Non-pigmented ciliary epithelial cell (primary cell): ENCODE measurements at regions not wholly inside any gene's neighbourhood (a gene's known extent, or its start where the extent isn't known, plus 50 kb on each side); places are given as distances from the start of the nearest gene placed in this dataset.
A peak's percentile ranks its signal among the peaks of the same experiment; 100 is the strongest.

Experiments
- DNase-seq: peaks from one replicate; pipeline ENCODE4 v3.0.0-alpha.2; 2010; ENCODE audit warnings: low read depth

GRCh38 chr5:26227245-26227644 lies 811.1 kb downstream of the CDH9 start:
- no peak for DNase-seq

- no peak for DNase-seq
Observed at GRCh38 chr5:26205121-26205520, 833.3 kb downstream of the CDH9 start.

- no peak for DNase-seq
Observed at GRCh38 chr5:26193626-26194025, 844.8 kb downstream of the CDH9 start.

- DNase-seq: peak; percentile 1
Observed at GRCh38 chr5:26192486-26192885, 845.9 kb downstream of the CDH9 start.

GRCh38 chr5:26181582-26181981 lies 856.8 kb downstream of the CDH9 start:
- DNase-seq: no peak

- DNase-seq: no peak
Observed at GRCh38 chr5:26148569-26149107, 889.7 kb downstream of the CDH9 start.

GRCh38 chr5:26143259-26143658 lies 895.1 kb downstream of the CDH9 start:
- DNase-seq: no peak

GRCh38 chr5:26121338-26121737 lies 917.0 kb downstream of the CDH9 start:
- DNase-seq: no peak

GRCh38 chr5:26104175-26104574 lies 934.2 kb downstream of the CDH9 start:
- no peak for DNase-seq

GRCh38 chr5:26060212-26060611 lies 978.2 kb downstream of the CDH9 start:
- no peak for DNase-seq

- no peak for DNase-seq
Observed at GRCh38 chr5:26054594-26054993, 983.8 kb downstream of the CDH9 start.

- DNase-seq: no peak
Observed at GRCh38 chr5:26034813-26035212, 1003.6 kb downstream of the CDH9 start.

- DNase-seq: no peak
Observed at GRCh38 chr5:26031481-26031880, 1006.9 kb downstream of the CDH9 start.

- DNase-seq: no peak
Observed at GRCh38 chr5:26026044-26026443, 1012.3 kb downstream of the CDH9 start.

- no peak for DNase-seq
Observed at GRCh38 chr5:26024774-26025173, 1013.6 kb downstream of the CDH9 start.

GRCh38 chr5:26023361-26023760 lies 1015.0 kb downstream of the CDH9 start:
- no peak for DNase-seq

GRCh38 chr5:26014206-26014605 lies 1024.2 kb downstream of the CDH9 start:
- DNase-seq: no peak

- DNase-seq: no peak
Observed at GRCh38 chr5:26012078-26012477, 1026.3 kb downstream of the CDH9 start.

GRCh38 chr5:26009742-26010141 lies 1028.6 kb downstream of the CDH9 start:
- DNase-seq: no peak

- DNase-seq: no peak
Observed at GRCh38 chr5:26003966-26004365, 1034.4 kb downstream of the CDH9 start.

- DNase-seq: no peak
Observed at GRCh38 chr5:25995209-25995608, 1043.2 kb downstream of the CDH9 start.

- DNase-seq: no peak
Observed at GRCh38 chr5:25993701-25994100, 1044.7 kb downstream of the CDH9 start.

- no peak for DNase-seq
Observed at GRCh38 chr5:25991639-25992038, 1046.7 kb downstream of the CDH9 start.

GRCh38 chr5:25990771-25991170 lies 1047.6 kb downstream of the CDH9 start:
- no peak for DNase-seq

GRCh38 chr5:25979086-25979485 lies 1059.3 kb downstream of the CDH9 start:
- DNase-seq: no peak
